ENCODE measurements at regions not wholly inside any gene's neighbourhood (a gene's known extent, or its start where the extent isn't known, plus 50 kb on each side); places are given as distances from the start of the nearest gene placed in this dataset.

GRCh38 chr16:63037761-63038396 lies 1001.6 kb upstream of the CDH8 start:
- H3K4me2 ChIP-seq = no peak overlapping the region
- H3K9me3 ChIP-seq (ENCODE audit: low read depth) = no peaks in the 10 kb centered on the region
- H3K27ac ChIP-seq = no peak overlapping the region
- TF ChIP-seq EZH2phosphoT487 (IDR thresholded peaks at IDR 0.05; ENCODE audit: low read depth, severe bottlenecking, unreplicated experiment) (no peak), EZH2 (IDR thresholded peaks at IDR 0.05; ENCODE audit: borderline replicate concordance) (no peak), CTCF (IDR thresholded peaks at IDR 0.05; ENCODE audit: poor library complexity) (no peak)
- no peaks in the 10 kb centered on the region for H3K36me3 ChIP-seq (replicated peaks; ENCODE audit: insufficient read depth, low read depth)
- H2AFZ ChIP-seq = no peak overlapping the region
- no peak overlapping the region for H3K4me3 ChIP-seq
- H3K79me2 ChIP-seq = no peaks in the 10 kb centered on the region
- no peaks in the 10 kb centered on the region for H4K20me1 ChIP-seq (ENCODE audit: insufficient read depth, poor library complexity, severe bottlenecking)
- no peaks in the 10 kb centered on the region for H3K27me3 ChIP-seq
- H3K9me2 ChIP-seq (replicated peaks; ENCODE audit: insufficient read depth) = no peaks in the 10 kb centered on the region
- H3K4me1 ChIP-seq (ENCODE audit: insufficient read depth) = no peaks in the 10 kb centered on the region
- no peak for DNase-seq (ENCODE audit: low spot score)
- 57% methylated on average over 1 of the region's 1 CpG for WGBS (ENCODE audit: low lambda C conversion rate, missing lambda C conversion rate)

- Histone ChIP-seq H3K4me3 (no peak overlapping the region), H3K9me2 (replicated peaks; ENCODE audit: insufficient read depth) (no peaks in the 10 kb centered on the region), H3K36me3 (replicated peaks; ENCODE audit: insufficient read depth, low read depth) (no peaks in the 10 kb centered on the region), H4K20me1 (ENCODE audit: insufficient read depth, poor library complexity, severe bottlenecking) (no peaks in the 10 kb centered on the region), H3K4me2 (no peak overlapping the region), H3K79me2 (no peaks in the 10 kb centered on the region), H3K4me1 (ENCODE audit: insufficient read depth) (no peaks in the 10 kb centered on the region), H3K27ac (no peak overlapping the region), H3K27me3 (no peaks in the 10 kb centered on the region), H2AFZ (no peak overlapping the region), H3K9me3 (ENCODE audit: low read depth) (no peaks in the 10 kb centered on the region)
- DNase-seq (ENCODE audit: low spot score) = no peak
- TF ChIP-seq CTCF (IDR thresholded peaks at IDR 0.05; ENCODE audit: poor library complexity) (no peak), EZH2phosphoT487 (IDR thresholded peaks at IDR 0.05; ENCODE audit: low read depth, severe bottlenecking, unreplicated experiment) (no peak), EZH2 (IDR thresholded peaks at IDR 0.05; ENCODE audit: borderline replicate concordance) (no peak)
- 94% methylated on average over 7 of the region's 7 CpGs for WGBS (ENCODE audit: low lambda C conversion rate, missing lambda C conversion rate)
Measured at GRCh38 chr16:63018581-63019223, 982.5 kb upstream of the CDH8 start.

GRCh38 chr16:63008688-63009087 lies 972.5 kb upstream of the CDH8 start:
- Histone ChIP-seq H3K4me3 (no peak overlapping the region), H3K36me3 (replicated peaks; ENCODE audit: insufficient read depth, low read depth) (no peaks in the 10 kb centered on the region)
- TF ChIP-seq EZH2phosphoT487 (IDR thresholded peaks at IDR 0.05; ENCODE audit: low read depth, severe bottlenecking, unreplicated experiment) = no peak
- TF ChIP-seq CTCF (IDR thresholded peaks at IDR 0.05; ENCODE audit: poor library complexity) = no peak
- TF ChIP-seq EZH2 (IDR thresholded peaks at IDR 0.05; ENCODE audit: borderline replicate concordance) = no peak

More at GRCh38 chr16:63008688-63009087, 972.5 kb upstream of the CDH8 start:
- Histone ChIP-seq H3K4me1 (ENCODE audit: insufficient read depth) (no peaks in the 10 kb centered on the region), H3K79me2 (no peaks in the 10 kb centered on the region), H3K27ac (no peak overlapping the region), H4K20me1 (ENCODE audit: insufficient read depth, poor library complexity, severe bottlenecking) (no peaks in the 10 kb centered on the region), H3K27me3 (no peaks in the 10 kb centered on the region), H3K4me2 (no peak overlapping the region), H3K9me3 (ENCODE audit: low read depth) (no peaks in the 10 kb centered on the region), H3K9me2 (replicated peaks; ENCODE audit: insufficient read depth) (no peaks in the 10 kb centered on the region), H2AFZ (no peak overlapping the region)
- DNase-seq (ENCODE audit: low spot score) = no peak
